GM20431 (cell line): ENCODE measurements at regions not wholly inside any gene's neighbourhood (a gene's known extent, or its start where the extent isn't known, plus 50 kb on each side); places are given as distances from the start of the nearest gene placed in this dataset.

Experiments
- in situ Hi-C: fragments of 300-500 bp; cut with MseI, MboI; formaldehyde crosslinking; loops from one replicate; pipeline ENCODE4 v1.15.0; 2020; ENCODE audit warnings: low sequenced_read_pairs; ENCODE audit not compliant: unreplicated experiment

DNA sequence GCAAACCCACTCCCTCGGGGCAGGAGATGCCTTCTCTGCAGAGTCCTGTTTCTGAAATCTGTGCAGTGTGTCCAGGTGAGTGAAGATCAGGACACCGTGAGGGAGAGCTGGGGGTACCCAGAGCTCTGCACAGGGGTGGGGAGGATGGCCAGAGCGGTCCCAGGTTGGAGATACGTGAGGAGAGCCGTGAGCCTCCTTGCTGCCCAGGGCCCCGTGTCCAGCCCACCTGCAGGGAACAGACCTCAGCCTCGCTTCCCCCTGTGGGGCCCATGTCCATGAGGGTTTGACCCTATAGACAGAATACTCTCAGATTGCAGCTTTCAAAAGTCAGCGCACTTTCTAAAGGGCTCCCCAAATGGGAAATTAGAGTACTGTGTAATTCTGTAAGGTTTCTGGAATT, 66.5 kb upstream of the EN2 start:
- in situ Hi-C loops: loop anchor here (25.0 kb wide), 1 partner anchor 346 kb away; no protein-coding TSS in a partner anchor

DNA sequence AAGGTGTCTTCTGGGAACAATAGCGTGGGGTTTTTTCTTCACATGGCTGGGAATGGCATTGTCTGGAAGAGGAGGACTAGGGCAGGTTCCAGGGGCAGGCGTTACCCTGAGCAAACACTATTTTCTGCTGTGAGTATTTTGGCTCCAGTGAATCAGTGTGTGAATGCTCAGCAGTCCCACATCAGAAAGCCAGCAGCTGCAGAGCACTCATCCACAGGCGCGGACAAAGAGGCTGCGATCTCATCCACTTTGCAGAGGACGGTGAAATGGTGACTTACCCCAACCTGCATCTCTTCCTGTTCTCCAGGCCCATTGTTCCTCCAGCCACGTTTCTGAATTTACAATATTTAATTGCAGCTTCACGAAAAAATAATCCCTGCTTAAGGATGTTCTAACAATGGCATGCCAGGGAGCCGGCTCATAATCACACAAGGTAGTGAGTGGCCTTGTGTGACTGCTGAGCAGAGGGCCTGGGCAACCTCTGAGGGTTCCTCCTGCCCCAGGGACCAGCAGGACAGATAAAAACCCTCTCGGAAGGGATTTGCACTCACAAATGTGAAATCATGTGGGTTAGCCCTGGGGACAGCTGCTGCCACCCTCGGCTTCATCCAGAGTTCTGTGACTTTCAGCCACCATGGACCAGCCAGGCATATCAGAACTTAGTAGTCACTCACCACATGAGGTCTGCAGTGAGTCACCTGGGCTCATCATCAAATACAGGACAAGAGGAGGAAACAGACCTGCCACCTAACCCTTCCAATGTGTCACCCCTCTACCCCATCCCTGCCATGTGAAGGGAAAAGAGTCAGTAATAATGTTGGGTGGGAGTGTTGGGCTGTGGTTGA, 65.0 kb upstream of the EN2 start:
- in situ Hi-C loops: loop anchor here (25.0 kb wide), 1 partner anchor 344 kb away; no protein-coding TSS in a partner anchor

DNA sequence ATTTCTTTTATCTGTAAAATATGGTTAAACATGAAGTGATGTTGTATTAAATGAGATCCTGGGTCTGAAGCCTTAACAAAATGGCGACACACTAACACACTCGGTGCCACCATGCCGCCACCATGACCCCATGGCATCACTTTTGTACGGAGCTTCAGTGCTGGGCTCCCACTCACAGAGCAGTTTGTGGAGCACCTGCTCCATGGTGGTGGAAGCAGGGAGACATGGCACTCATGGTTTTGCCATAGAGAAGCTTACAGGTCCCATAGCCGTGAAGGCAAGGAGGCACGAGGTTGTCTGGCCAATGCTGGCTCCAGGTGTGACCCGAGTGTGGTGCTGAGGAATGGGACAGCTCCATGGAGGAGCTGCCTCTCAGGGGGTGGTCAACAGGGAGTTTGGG, 63.5 kb upstream of the EN2 start:
- in situ Hi-C loops: loop anchor here (25.0 kb wide), 1 partner anchor 343 kb away; no protein-coding TSS in a partner anchor

DNA sequence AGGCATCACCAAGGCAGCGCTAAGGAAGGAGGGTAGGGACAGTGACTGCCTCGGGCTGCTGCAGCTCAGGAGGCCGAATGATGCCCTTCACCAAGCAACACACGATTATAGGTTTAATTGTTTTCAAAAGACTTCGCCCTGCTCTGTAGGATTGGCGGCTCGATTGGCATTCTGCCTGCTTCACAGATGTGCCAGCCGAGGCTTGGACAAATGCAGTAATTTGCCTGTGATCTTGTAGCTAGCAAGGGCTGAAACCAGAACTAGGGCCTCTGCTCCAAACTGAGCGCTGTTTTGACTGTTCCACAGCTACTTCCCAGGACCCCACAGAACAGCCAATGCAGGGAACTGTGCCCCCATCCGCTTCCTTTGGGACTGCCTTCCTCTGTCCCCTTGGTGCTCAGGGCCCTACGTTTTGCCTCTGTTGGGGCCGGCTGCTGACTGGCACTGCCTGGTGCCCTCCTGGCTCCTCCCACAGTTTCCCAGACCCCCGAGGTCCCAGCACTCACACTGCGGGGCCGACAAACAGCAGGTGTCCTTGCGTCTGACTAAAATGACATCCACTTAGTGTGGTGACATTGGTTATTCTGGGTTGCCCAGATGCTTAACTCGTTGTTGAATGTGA, 62.6 kb upstream of the EN2 start:
- in situ Hi-C loops: loop anchor here (25.0 kb wide), 1 partner anchor 342 kb away; no protein-coding TSS in a partner anchor

DNA sequence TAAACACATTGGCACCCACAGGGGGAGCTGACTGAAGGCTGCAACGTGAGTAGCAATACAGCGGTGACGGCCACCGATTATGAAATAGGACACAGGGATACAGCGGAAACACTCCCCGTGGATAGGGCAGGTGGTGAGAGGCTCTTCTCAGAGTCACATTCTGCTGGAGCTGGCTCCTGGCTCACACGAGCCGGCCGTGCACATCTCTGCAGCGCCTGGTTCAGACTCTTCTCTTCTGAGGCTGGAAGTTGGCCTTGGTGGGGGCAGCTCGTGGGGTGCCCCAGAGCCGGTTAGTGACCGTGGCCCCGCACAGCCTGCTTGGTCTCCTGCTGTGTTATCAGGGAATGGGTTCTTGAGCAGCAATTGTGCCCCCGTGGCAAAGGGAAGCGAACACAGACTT, 61.3 kb upstream of the EN2 start:
- in situ Hi-C loops: loop anchor here (25.0 kb wide), 1 partner anchor 341 kb away; no protein-coding TSS in a partner anchor

DNA sequence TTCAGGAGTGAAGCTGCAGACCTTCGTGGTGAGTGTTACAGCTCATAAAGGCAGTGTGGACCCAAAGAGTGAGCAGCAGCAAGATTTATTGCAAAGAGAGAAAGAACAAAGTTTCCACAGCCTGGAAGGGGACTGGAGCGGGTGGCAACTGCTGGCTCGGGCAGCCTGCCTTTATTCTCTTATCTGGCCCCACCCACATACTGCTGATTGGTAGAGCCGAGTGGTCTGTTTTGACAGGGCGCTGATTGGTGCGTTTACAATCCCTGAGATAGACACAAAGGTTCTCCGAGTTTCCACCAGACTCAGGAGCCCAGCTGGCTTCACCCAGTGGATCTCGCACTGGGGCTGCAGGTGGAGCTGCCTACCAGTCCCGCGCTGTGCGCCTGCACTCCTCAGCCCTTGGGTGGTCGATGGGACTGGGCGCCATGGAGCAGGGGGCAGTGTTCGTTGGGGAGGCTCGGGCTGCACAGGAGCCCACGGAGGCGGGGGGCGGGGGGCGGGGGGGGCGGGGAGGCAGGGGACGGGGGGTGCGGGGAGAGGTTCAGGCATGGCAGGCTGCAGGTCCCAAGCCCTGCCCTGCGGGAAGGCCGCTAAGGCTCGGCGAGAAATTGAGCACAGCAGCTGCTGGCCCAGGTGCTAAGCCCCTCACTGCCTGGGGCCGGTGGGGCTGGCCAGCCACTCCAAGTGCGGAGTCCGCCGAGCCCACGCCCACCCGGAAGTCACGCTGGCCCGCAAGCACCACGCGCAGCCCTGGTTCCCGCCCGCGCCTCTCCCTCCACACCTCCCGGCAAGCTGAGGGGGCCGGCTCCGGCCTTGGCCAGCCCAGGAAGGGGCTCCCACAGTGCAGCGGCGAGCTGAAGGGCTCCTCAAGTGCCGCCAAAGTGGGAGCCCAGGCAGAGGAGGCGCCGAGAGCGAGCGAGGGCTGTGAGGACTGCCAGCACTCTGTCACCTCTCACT, 59.9 kb upstream of the EN2 start:
- in situ Hi-C loops: loop anchor here (25.0 kb wide), 1 partner anchor 339 kb away; no protein-coding TSS in a partner anchor

DNA sequence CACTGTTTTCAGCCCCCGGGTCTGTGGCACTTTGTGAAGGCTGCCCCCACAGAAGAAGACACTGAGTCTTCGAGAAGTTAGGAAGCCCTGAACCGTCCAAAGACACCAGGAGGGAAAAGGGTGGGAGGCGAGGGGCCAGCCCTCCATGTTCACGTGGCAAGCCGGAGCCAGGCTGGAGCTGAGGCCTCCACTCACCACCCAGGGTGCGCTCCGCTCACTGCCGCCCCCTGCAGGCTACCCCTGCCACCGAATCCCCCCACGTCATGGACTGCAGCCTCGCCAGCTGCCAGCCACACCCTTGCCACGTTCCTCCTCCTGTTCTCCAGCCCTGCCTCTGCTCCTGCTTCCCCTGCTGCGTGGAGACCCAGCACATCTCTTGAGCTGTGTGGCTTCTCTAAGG, 59.0 kb upstream of the EN2 start:
- in situ Hi-C loops: loop anchor here (25.0 kb wide), 1 partner anchor 338 kb away; no protein-coding TSS in a partner anchor

DNA sequence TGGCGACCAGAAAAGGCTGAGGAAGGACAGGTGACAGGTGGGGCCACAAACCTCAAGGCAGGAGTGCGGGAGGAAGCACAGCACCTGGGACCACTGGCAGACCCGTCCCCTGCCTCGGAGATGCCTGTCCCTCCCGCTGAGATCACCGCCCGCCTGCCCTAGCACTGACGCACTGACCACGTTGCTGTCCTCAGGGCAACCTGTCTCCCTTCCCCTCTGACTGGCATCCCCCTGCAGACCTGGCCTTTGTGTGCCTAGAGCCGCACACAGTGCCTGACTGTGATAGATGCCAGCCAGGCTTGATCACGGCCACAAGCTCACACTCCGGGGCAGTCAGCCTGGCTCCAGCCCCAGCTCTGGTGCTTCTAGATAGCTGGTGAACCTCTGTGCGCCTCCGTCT, 58.4 kb upstream of the EN2 start:
- in situ Hi-C loops: loop anchor here (25.0 kb wide), 1 partner anchor 338 kb away; no protein-coding TSS in a partner anchor

DNA sequence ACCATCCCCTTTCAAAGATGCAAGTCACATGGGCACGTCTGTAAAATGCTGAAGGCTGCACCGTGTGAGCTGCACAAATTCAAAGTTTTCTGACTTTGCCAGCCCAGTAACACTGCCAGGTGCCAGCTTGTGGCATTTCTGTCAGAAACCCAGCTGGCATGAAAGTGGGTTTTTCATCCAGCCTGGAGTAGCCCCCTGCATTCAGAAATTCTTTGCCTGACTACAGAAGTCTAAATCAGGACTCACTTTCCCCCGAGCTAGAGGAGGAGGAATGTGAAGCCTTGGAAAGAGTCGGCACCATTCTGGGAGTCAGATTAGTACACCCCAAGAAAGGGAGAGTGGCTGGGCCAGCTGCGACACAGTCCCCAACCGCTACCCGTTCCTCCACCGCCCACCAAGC, 56.7 kb upstream of the EN2 start:
- in situ Hi-C loops: no loop called here

DNA sequence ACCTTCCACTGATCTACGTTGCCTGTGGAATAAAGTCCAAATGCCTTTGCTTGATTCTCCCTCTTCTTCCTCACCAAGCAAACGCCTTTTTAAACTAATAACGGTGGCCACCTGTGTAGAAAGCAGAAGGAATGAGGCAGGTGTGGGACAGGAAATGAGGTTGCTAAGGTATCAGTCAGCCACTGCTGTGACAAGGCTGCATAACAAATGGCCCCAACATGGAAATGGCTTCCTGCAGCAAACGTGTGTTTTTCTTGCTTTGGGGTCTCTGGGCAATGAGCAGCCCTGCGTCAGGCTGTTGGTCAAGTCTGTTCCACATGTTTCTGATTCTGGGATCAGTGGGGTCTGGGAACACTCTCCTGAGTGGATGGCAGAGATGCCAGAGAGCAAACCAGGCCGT, 56.0 kb upstream of the EN2 start:
- in situ Hi-C loops: no loop called here

DNA sequence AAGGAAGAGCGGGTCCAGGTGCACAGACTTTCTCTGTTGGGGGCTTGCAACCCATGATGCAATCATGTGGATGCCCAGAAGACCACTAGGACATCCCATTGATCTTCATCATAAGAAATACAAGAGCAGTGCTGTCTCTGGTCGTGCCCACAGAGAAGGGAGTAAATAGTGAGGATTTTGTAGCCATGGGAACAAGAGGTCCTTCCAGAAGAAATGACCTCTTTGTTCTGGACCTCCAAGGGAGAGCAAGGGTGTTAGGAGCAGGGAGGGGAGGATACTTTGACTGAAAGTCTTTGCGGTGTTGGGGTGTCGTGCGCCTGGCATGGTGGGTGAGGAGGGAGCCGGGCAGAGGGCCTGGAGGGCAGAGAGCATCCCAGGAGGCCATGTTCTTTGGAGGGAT, 55.0 kb upstream of the EN2 start:
- in situ Hi-C loops: no loop called here

DNA sequence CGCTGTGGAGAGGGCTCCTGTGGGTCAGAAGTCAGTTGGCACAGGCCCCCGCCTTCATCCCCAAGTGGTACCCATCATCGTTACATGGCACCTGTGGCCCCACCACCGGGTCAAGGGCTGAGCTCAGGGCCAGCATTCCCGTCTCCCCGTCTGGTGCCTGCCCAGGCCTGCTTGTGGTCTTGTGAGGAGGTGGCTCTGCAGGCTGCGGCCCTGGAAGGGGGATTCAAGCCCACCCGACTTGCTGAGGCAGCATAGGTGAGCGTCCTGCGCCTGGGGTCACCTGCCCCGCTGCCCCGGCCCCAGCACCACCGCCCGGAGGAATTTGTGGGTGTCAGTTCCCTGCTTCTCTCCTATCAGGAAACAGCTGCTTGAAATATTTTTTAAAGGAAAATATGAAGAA, 53.0 kb upstream of the EN2 start:
- in situ Hi-C loops: no loop called here

DNA sequence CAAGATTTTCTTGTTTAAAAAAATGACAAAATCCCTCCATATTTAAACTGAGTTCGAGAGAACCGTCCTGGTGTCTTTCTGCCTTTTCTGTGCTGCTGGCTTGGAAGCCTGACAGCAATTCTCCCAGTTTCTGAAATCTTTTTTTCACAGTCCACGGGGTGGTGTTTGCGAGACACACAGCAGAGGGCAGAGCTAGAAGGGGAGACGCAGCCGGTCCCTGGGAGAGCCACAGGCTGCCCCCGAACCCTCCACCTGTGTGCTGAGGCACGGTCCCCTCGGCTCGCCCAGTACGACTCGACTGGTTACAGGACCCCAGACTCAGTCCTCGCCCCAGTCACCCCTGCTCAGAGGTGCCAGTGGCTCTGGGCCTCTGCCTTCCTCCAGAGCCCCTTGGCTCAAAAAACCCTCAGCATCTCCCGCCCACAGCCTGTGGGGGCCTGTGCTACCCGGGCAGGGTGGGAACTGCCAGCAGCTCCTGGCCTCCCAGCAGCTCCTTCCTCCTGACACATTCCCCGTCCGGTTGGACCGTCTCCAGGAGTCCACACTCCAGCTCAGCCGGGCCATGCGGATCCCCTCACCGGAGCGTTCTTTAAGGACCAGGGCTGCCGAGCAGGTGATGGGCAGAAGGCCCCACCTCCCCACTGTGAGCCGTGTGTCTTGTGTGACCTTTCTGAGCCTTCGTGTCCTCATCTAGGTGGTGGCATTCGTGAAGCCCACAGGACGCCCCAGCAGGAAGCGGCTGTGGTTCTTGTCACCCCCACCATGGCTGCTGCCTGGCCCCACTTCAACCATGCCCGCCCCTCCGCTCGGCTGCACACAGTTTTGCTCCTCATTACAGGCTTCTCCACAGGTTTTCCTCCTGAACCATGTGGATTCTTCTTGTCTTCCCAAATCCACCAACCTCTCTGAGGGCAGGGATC, 52.3 kb upstream of the EN2 start:
- in situ Hi-C loops: no loop called here

DNA sequence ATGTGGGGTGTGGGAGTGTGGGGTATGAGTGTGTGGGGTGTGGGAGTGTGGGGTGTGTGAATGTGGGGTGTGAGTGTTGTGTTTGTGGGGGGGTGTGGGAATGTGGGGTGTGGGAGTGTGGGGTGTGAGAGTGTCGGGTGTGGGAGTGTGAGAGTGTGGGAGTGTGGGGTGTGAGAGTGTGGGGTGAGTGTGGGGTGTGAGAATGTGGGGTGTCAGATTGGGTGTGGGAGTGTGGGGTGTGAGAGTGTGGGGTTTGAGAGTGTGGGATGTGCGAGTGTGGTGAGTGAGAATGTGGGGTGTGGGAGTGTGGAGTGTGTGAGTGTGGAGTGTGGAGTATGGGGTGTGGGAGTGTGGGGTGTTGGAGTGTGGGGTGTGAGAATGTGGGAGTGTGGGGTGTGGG, 50.1 kb upstream of the EN2 start:
- in situ Hi-C loops: no loop called here
